MM.1S (cell line): ENCODE measurements at regions not wholly inside any gene's neighbourhood (a gene's known extent, or its start where the extent isn't known, plus 50 kb on each side); places are given as distances from the start of the nearest gene placed in this dataset.
"Not testable (repeated sequence)": the region's sequence is repeated elsewhere in the genome, so short reads cannot be mapped to it uniquely, and the experiment has no call there.

Experiments
- DNase-seq: peaks from one replicate; pipeline ENCODE4 v3.0.0-alpha.2; 2015
- H2AFZ ChIP-seq: fragments of 300-600 bp; sonication (generic); 2 replicates; pipeline ENCODE4 v1.6.0; 2016; ENCODE audit warnings: antibody characterized with exemption, low read length
- H3F3A ChIP-seq: fragments of 300-600 bp; sonication (generic); 2 replicates; pipeline ENCODE4 v1.6.1; 2016; ENCODE audit warnings: mild to moderate bottlenecking, antibody characterized with exemption, low read length, moderate library complexity, mixed read lengths; ENCODE audit not compliant: insufficient read depth
- H3K27ac ChIP-seq: fragments of 300-600 bp; sonication (generic); 2 replicates; pipeline ENCODE4 v1.5.1; 2016; ENCODE audit warnings: mild to moderate bottlenecking, low read length
- H3K27me3 ChIP-seq: fragments of 300-600 bp; sonication (generic); replicated peaks from 2 replicates; pipeline ENCODE4 v1.6.0; 2016; ENCODE audit warnings: low read length; ENCODE audit not compliant: insufficient read depth
- H3K36me3 ChIP-seq: fragments of 300-600 bp; sonication (generic); replicated peaks from 2 replicates; pipeline ENCODE4 v1.6.1; 2016; ENCODE audit warnings: mild to moderate bottlenecking, low read length, mixed read lengths; ENCODE audit not compliant: insufficient read depth
- H3K4me1 ChIP-seq: fragments of 300-600 bp; sonication (generic); 2 replicates; pipeline ENCODE4 v1.6.1; 2016; ENCODE audit warnings: low read length, mixed read lengths
- H3K4me2 ChIP-seq: fragments of 300-600 bp; sonication (generic); 2 replicates; pipeline ENCODE4 v1.6.0; 2016; ENCODE audit warnings: low read depth, low read length
- H3K4me3 ChIP-seq: fragments of 300-600 bp; sonication (generic); 2 replicates; pipeline ENCODE4 v1.5.1; 2016; ENCODE audit warnings: low read length, mixed read lengths
- H3K79me2 ChIP-seq: fragments of 300-600 bp; sonication (generic); 2 replicates; pipeline ENCODE4 v1.6.1; 2016; ENCODE audit warnings: mixed run types, low read length, mixed read lengths
- H3K9ac ChIP-seq: fragments of 300-600 bp; sonication (generic); 2 replicates; pipeline ENCODE4 v1.6.1; 2016; ENCODE audit warnings: low read length, mixed read lengths
- H3K9me2 ChIP-seq: fragments of 300-600 bp; sonication (generic); replicated peaks from 2 replicates; pipeline ENCODE4 v1.6.1; 2016; ENCODE audit warnings: mild to moderate bottlenecking, low read length, mixed read lengths; ENCODE audit not compliant: insufficient read depth
- H3K9me3 ChIP-seq: fragments of 300-600 bp; sonication (generic); replicated peaks from 2 replicates; pipeline ENCODE4 v1.6.1; 2016; ENCODE audit warnings: mild to moderate bottlenecking, low read length, mixed read lengths; ENCODE audit not compliant: insufficient read depth
- H4K20me1 ChIP-seq: fragments of 300-600 bp; sonication (generic); 2 replicates; pipeline ENCODE4 v1.6.1; 2016; ENCODE audit warnings: mild to moderate bottlenecking, low read length, moderate library complexity, mixed read lengths; ENCODE audit not compliant: insufficient read depth
- CTCF ChIP-seq: fragments of 300-600 bp; sonication (generic); IDR thresholded peaks from 2 replicates; pipeline ENCODE4 v1.5.1; 2016; ENCODE audit warnings: antibody characterized with exemption, low read length, mixed read lengths
- EZH2 ChIP-seq: fragments of 300-600 bp; sonication (generic); optimal IDR thresholded peaks from 2 replicates; pipeline ENCODE3; 2017; ENCODE audit warnings: low read depth, mild to moderate bottlenecking, antibody characterized with exemption, low read length, mixed read lengths
- EZH2phosphoT487 ChIP-seq: fragments of 300-600 bp; sonication (generic); IDR thresholded peaks from 2 replicates; pipeline ENCODE4 v1.6.1; 2018; ENCODE audit warnings: antibody characterized with exemption, low read length

GRCh38 chr5:27773166-27773565 lies 734.8 kb upstream of the CDH9 start:
- no peak for TF ChIP-seq CTCF
- no peak for TF ChIP-seq EZH2phosphoT487
- no peak for TF ChIP-seq EZH2
- Histone ChIP-seq H3K9me2 (no peaks in the 10 kb centered on the region), H3K27ac (no peak overlapping the region), H3F3A (no peaks in the 10 kb centered on the region), H4K20me1 (no peaks in the 10 kb centered on the region), H3K4me1 (no peaks in the 10 kb centered on the region), H2AFZ (no peak overlapping the region), H3K36me3 (no peaks in the 10 kb centered on the region), H3K9me3 (no peaks in the 10 kb centered on the region), H3K79me2 (no peaks in the 10 kb centered on the region), H3K4me2 (no peak overlapping the region), H3K4me3 (no peak overlapping the region), H3K9ac (no peak overlapping the region), H3K27me3 (no peaks in the 10 kb centered on the region)
- DNase-seq: no peak

- no peak for DNase-seq
- Histone ChIP-seq H4K20me1 (no peaks in the 10 kb centered on the region), H3K27me3 (no peaks in the 10 kb centered on the region), H3K36me3 (no peaks in the 10 kb centered on the region), H3K9me2 (no peaks in the 10 kb centered on the region), H3K79me2 (no peaks in the 10 kb centered on the region), H3F3A (no peaks in the 10 kb centered on the region), H3K4me2 (no peak overlapping the region), H3K4me1 (no peaks in the 10 kb centered on the region), H3K27ac (no peak overlapping the region), H3K9me3 (no peaks in the 10 kb centered on the region), H3K9ac (no peak overlapping the region), H3K4me3 (no peak overlapping the region), H2AFZ (no peak overlapping the region)
- TF ChIP-seq EZH2 (no peak), EZH2phosphoT487 (no peak), CTCF (no peak)
These were observed 731.5 kb upstream of the CDH9 start for GRCh38 chr5:27769748-27770402.

- Histone ChIP-seq H3F3A (no peaks in the 10 kb centered on the region), H3K79me2 (no peaks in the 10 kb centered on the region), H4K20me1 (no peaks in the 10 kb centered on the region), H3K36me3 (no peaks in the 10 kb centered on the region), H3K9me3 (no peaks in the 10 kb centered on the region), H3K9me2 (no peaks in the 10 kb centered on the region), H2AFZ (no peak overlapping the region), H3K4me3 (no peak overlapping the region), H3K9ac (no peak overlapping the region), H3K27ac (no peak overlapping the region), H3K4me1 (no peaks in the 10 kb centered on the region), H3K4me2 (no peak overlapping the region), H3K27me3 (no peaks in the 10 kb centered on the region)
- TF ChIP-seq EZH2phosphoT487 (no peak), EZH2 (no peak), CTCF (no peak)
- no peak for DNase-seq
These were observed 710.5 kb upstream of the CDH9 start for GRCh38 chr5:27748847-27749246.

GRCh38 chr5:27743383-27743979 lies 705.1 kb upstream of the CDH9 start:
- not testable (repeated sequence) for H4K20me1 ChIP-seq, H3K79me2 ChIP-seq, H3K4me3 ChIP-seq, H3F3A ChIP-seq, H3K27me3 ChIP-seq, H3K9ac ChIP-seq, DNase-seq, H3K27ac ChIP-seq, H3K9me2 ChIP-seq, H2AFZ ChIP-seq, H3K4me2 ChIP-seq, H3K36me3 ChIP-seq, H3K4me1 ChIP-seq, H3K9me3 ChIP-seq
